ENCODE measurements at regions not wholly inside any gene's neighbourhood (a gene's known extent, or its start where the extent isn't known, plus 50 kb on each side); places are given as distances from the start of the nearest gene placed in this dataset.

DNA sequence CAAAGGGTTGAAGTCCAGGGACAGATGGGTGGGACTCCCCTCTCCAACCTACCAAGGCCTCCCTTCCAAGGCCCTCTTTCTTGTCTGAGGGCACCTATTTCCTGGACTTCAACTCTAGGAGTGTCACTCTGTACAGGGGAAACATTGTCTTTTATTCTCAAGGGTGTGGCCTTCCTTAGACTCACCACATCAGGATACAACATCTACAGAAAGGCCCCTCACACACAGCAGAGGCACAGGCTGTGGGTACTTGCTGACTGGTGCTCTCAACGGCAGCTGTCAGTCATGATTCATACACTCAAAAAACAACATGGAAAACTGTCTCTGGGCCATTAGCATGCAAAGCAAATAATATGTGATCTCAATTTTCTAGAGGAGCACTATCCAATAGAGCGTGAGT lies 78.0 kb downstream of the RCN1 start:
- intact Hi-C loops (cut with DNase I): no loop called here
- TF ChIP-seq, protein P1, sequence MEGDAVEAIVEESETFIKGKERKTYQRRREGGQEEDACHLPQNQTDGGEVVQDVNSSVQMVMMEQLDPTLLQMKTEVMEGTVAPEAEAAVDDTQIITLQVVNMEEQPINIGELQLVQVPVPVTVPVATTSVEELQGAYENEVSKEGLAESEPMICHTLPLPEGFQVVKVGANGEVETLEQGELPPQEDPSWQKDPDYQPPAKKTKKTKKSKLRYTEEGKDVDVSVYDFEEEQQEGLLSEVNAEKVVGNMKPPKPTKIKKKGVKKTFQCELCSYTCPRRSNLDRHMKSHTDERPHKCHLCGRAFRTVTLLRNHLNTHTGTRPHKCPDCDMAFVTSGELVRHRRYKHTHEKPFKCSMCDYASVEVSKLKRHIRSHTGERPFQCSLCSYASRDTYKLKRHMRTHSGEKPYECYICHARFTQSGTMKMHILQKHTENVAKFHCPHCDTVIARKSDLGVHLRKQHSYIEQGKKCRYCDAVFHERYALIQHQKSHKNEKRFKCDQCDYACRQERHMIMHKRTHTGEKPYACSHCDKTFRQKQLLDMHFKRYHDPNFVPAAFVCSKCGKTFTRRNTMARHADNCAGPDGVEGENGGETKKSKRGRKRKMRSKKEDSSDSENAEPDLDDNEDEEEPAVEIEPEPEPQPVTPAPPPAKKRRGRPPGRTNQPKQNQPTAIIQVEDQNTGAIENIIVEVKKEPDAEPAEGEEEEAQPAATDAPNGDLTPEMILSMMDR (IDR thresholded peaks at IDR 0.05): no peak
- TF ChIP-seq POLR2A (IDR thresholded peaks at IDR 0.05) (no peak), EP300 (IDR thresholded peaks at IDR 0.05) (no peak)
- 90 to 95% (median 93%) methylated on average over 2 of the region's 2 CpGs for WGBS, 3 donors
- H3K27ac ChIP-seq: no peak overlapping the region
- DNase-seq: no peak
- H3K9me3 ChIP-seq: no peaks in the 10 kb centered on the region
- no peaks in the 10 kb centered on the region for H3K27me3 ChIP-seq
- H3K4me1 ChIP-seq (ENCODE audit: insufficient read depth): no peaks in the 10 kb centered on the region
- H3K4me3 ChIP-seq: no peak overlapping the region
- H3K36me3 ChIP-seq: no peaks in the 10 kb centered on the region

DNA sequence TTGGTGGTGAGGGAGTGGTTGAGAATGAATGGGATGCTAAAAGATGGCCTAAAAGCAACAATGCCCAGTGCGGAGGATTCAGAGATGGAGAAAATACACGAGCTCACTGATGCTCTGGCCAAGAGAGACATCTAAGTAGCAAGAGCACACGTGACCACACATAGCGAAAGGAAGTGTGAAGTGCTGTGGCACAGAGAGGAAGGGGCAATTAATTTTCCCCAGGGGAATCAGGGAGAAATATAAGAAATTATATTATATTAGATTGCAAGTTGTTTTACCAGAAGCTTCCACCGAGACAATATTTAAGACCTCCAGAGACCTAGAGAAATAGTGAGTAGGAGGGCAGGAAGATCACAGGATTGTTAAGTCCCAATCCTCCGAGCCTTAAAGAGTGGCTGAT lies 80.6 kb downstream of the RCN1 start:
- intact Hi-C loops (cut with DNase I): loop anchor here in 2 of 4 donors (5.0 to 10.0 kb wide), 2 partner anchors 119 to 927 kb away; no protein-coding TSS in a partner anchor

DNA sequence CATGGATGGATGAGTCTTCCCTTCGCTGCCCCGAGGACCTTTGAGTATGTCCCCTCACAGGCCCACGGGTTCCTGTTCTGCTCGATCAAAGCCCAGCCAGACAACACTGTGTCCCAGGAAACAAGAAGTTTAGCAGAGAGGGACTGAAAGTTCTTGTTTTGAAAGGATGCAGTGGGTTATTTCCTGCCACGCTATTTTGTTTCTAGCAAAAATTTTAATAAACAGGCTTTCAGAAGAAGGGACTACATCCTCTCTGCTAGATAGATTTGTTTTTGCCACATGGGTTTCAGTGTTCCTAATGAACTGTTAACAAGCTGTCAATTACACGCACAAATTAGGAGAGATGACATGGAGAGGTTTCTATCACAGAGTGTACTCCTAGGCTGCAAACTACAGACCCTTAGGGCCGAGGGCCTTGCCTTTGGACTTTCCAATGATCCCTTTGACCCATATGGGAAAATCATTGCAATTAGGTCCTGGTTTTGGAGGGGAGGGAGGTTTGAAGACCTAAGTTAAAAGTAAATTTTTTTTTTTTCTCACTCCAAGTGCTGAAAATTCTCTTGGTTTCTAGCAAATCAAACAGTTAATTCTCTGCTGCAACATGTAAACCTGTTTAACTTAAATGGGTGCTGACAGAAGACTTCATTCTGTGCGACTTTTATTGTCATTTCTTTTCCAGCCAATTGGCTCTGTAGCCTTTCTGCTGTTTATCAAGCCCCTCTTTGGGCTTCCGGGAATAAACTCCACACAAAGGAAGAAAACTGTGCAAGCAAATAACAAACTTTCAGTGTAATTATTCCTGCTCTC lies 81.4 kb downstream of the RCN1 start:
- Histone ChIP-seq H3K9me3 (no peaks in the 10 kb centered on the region), H3K36me3 (no peaks in the 10 kb centered on the region), H3K4me1 (ENCODE audit: insufficient read depth) (no peaks in the 10 kb centered on the region), H3K27ac (no peak overlapping the region), H3K27me3 (no peaks in the 10 kb centered on the region), H3K4me3 (no peak overlapping the region)
- DNase-seq: no peak
- 50 to 63% (median 57%) methylated on average over 9 of the region's 9 CpGs for WGBS, 3 donors
- intact Hi-C loops (cut with DNase I): loop anchor here in 2 of 4 donors (5.0 to 10.0 kb wide), 2 partner anchors 120 to 927 kb away; no protein-coding TSS in a partner anchor
- TF ChIP-seq POLR2A (IDR thresholded peaks at IDR 0.05): no peak
- TF ChIP-seq, protein P1 (IDR thresholded peaks at IDR 0.05): no peak
- TF ChIP-seq EP300 (IDR thresholded peaks at IDR 0.05): no peak

More for the DNA sequence above, 80.6 kb downstream of the RCN1 start:
- TF ChIP-seq EP300 (IDR thresholded peaks at IDR 0.05) (no peak), POLR2A (IDR thresholded peaks at IDR 0.05) (no peak)
- TF ChIP-seq, protein P1 (IDR thresholded peaks at IDR 0.05): no peak
- WGBS, 3 donors: 84 to 91% (median 89%) methylated on average over 6 of the region's 6 CpGs
- DNase-seq: no peak
- Histone ChIP-seq H3K4me3 (no peak overlapping the region), H3K36me3 (no peaks in the 10 kb centered on the region), H3K4me1 (ENCODE audit: insufficient read depth) (no peaks in the 10 kb centered on the region), H3K9me3 (no peaks in the 10 kb centered on the region), H3K27ac (no peak overlapping the region), H3K27me3 (no peaks in the 10 kb centered on the region)

DNA sequence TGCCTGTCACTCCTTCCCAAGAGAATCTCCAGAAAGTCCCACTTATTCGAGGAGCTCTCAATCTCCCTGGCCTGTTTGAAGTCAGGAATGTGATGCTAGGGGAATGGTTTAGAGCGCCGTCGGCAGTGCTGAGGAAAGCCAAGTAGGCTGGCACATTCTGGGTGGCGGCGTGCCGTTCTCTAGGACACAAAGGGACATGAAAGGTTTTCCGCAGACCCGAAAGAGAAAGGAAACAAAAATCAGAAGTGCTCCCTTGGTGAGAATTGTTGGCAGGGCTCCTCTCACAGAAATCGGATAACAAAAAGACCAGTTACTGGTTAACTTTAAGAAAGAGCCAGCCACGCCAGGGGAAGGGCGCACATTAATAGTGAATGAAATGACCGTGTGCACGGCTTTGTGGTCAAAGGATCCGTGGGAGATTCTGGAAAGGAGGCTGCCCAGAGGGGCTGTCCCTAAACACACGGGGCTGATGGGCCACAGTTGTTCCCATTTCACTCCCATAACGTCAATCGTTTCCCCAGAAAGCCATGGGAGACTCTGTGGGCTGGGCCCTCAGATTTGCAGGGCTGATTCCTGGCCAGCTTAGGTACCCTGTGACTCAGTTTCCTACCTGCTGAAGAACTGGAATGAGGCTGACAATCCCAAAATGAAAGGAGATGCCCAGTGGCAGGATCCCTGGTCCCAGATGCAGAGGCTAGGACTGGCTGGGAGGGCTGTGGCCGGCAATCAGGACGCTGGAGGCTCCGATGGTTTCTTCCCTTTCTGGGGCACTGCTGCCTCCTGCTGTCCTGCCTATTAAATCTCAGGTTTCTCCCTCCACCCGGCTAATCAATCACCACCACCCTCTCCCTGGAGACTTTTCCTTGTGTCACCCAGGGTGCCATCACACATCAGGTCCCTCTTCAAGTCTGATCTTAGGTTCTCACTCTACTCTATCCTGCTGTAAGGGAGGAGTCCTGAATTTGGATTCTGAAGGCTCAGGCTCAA lies 82.3 kb downstream of the RCN1 start:
- TF ChIP-seq, protein P1 (IDR thresholded peaks at IDR 0.05): peak in 1 of 3 donors; percentile 32
- no peak for TF ChIP-seq POLR2A (IDR thresholded peaks at IDR 0.05)
- H3K36me3 ChIP-seq: no peaks in the 10 kb centered on the region
- H3K27me3 ChIP-seq: no peaks in the 10 kb centered on the region
- DNase-seq: peak; percentile 21 to 64 (median 45)
- intact Hi-C loops (cut with DNase I): loop anchor here in 2 of 4 donors (5.0 to 10.0 kb wide), 2 partner anchors 121 to 928 kb away; no protein-coding TSS in a partner anchor
- H3K4me1 ChIP-seq (ENCODE audit: insufficient read depth): no peaks in the 10 kb centered on the region
- no peak overlapping the region for H3K27ac ChIP-seq
- H3K9me3 ChIP-seq: no peaks in the 10 kb centered on the region
- 12 to 44% (median 19%) methylated on average over 22 of the region's 22 CpGs for WGBS, 3 donors
- H3K4me3 ChIP-seq: no peak overlapping the region
